HK-2 (cell line): ENCODE measurements at regions not wholly inside any gene's neighbourhood (a gene's known extent, or its start where the extent isn't known, plus 50 kb on each side); places are given as distances from the start of the nearest gene placed in this dataset.
A peak's percentile ranks its signal among the peaks of the same experiment; 100 is the strongest.
"Not testable (repeated sequence)": the region's sequence is repeated elsewhere in the genome, so short reads cannot be mapped to it uniquely, and the experiment has no call there.

ENCODE experiments used
- DNase-seq: peaks from one replicate; pipeline ENCODE4 v3.0.0-alpha.2; 2018; ENCODE audit not compliant: unreplicated experiment

GRCh38 chr9:11144746-11145145 is 531.9 kb upstream of the PTPRD start:
- no peak for DNase-seq

- no peak for DNase-seq
Observed at GRCh38 chr9:11148189-11148588, 535.4 kb upstream of the PTPRD start.

DNA sequence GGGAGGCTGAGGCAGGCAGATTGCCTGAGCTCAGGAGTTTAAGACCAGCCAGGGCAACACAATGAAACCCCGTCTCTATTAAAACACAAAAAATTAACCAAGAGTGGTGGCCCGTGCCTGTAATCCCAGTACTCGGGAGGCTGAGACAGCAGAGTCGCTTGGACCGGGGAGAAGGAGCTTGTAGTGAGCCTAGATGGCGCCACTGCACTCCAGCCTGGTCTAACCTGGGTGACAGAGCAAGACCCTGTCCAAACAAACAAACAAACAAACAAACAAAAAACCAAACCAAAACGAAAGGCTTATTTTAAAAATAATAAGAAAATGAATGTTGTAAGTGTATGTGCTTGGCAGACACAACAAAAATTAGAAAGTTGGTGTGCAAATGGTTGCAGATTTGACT is 536.3 kb upstream of the PTPRD start:
- DNase-seq: no peak

- DNase-seq: no peak
Observed at GRCh38 chr9:11158063-11158462, 545.3 kb upstream of the PTPRD start.

DNA sequence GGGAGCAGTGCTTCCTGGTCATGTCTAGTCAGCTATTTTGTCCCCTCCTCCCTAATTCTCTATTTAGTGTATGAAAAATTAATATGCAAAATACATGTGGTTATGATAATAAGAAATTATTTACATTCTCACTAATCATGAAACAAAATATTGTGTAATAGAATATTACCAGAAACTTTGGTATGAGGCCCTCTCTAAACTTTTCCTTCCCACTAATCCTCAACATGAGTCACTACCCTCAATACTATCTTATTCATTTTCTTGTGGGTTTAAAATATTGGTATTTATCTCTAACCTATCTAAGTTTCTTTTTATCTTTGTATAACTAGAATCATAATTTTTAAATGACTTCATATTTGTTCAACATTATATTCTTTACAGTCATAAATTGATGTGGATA is 545.9 kb upstream of the PTPRD start:
- no peak for DNase-seq

DNA sequence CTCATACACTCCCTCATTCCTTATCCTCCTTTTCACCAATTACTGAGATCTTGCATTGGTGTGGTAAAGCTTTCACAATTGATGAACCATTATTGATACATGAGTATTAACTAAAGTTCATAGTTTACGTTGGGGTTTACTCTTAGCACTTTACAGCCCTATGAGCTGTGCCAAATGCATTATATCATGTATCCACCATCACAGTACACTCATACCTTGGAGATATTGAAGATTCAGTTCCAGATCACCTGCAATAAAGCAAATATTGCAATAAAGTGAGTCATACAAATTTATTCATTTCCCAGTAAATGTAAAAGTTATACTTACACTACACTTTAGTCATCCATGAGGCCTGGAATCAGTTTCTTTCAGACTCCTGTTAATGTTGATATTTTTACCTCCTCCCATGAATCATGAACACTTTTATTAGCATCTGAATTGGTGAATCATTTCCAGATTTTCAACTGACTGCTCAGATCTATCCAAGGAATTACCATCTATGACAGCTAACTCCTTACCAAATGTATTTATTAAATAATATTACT is 546.6 kb upstream of the PTPRD start:
- no peak for DNase-seq

- DNase-seq: no peak
Observed at GRCh38 chr9:11163843-11164242, 551.0 kb upstream of the PTPRD start.

DNA sequence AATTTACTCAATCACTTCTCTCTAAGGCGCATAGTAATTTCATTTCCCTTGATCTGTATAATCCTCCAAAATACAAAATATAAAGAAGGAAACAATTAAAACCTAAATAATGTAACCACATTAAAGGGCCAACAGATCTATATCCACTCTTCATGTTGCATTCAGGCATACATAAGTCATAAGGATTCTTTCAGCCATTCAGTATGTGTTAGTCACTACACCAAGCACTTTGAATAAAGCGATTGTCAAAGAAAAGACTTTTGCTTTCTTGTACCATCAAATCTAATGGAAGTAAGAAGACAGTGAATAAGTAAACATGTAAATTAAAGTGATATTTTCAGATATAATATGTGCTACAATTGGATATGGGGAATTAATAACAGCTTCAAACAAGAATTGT is 569.2 kb upstream of the PTPRD start:
- DNase-seq: no peak

DNA sequence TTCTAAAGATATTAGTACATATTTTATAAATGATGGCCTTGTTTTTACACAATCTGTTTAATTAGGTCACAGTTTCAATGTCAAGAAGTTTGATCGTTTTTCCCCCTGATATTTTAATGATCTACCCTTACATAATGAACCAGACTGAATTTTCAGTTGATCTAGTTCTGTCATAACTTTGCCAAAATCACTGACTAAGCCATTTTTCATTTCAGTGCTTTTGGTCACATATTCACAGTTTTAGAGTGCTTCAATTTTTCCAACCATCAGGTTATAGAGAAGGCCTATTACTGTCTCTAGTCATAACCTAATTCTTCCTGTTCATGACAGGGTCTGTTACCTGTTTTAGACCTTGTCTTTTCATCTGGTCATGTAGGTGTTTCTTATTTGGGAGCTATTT is 577.9 kb upstream of the PTPRD start:
- no peak for DNase-seq

GRCh38 chr9:11192993-11193392 is 580.2 kb upstream of the PTPRD start:
- DNase-seq: no peak

DNA sequence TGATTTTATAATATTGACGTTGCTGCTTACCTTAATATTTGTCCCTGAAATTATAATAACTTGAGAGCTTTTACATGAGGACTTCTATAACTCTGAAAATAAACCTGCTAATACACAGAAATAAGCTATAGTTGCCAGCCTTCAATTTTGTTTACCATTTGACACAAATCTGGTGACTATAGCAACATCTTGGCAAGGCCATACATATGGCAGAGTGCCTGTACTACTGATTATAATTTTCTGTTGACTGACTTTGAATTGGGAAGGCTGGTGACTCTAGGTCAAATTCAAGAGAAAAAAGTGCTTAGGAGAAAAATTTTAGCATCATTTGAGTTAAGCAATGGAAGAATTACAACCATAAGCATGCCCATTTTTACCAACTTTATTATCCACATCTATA is 581.4 kb upstream of the PTPRD start:
- no peak for DNase-seq

- DNase-seq: not testable (repeated sequence)
Observed at GRCh38 chr9:11196840-11197365, 584.1 kb upstream of the PTPRD start.

- DNase-seq: no peak
Observed at GRCh38 chr9:11199335-11199734, 586.5 kb upstream of the PTPRD start.

DNA sequence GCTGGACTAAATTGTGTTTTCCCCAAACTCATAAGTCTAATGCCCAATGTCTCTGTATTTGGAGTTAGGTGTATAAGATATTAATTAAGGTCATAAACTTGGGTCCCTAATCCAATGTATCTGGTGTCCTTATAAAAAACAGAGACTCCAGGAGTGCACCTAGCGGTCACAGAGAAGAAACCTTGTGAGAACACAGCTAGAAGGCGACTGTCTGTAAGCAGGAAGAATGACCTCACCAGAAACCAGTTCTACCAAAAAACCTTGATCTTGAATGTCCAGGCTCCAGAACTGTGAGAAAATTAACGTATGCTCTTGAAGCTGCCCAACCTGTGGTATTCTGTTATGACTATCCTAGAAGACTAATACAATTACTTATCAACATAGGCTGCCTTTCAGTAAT is 591.7 kb upstream of the PTPRD start:
- DNase-seq: no peak

GRCh38 chr9:11206925-11207324 is 594.1 kb upstream of the PTPRD start:
- DNase-seq: no peak

GRCh38 chr9:11233696-11234095 is 620.9 kb upstream of the PTPRD start:
- DNase-seq: no peak

GRCh38 chr9:11235061-11235460 is 622.3 kb upstream of the PTPRD start:
- no peak for DNase-seq

GRCh38 chr9:11241779-11242178 is 629.0 kb upstream of the PTPRD start:
- DNase-seq: no peak

- DNase-seq: no peak
Observed at GRCh38 chr9:11257992-11258391, 645.2 kb upstream of the PTPRD start.

GRCh38 chr9:11269036-11269435 is 656.2 kb upstream of the PTPRD start:
- DNase-seq: no peak

GRCh38 chr9:11275158-11275695 is 662.4 kb upstream of the PTPRD start:
- DNase-seq: no peak

DNA sequence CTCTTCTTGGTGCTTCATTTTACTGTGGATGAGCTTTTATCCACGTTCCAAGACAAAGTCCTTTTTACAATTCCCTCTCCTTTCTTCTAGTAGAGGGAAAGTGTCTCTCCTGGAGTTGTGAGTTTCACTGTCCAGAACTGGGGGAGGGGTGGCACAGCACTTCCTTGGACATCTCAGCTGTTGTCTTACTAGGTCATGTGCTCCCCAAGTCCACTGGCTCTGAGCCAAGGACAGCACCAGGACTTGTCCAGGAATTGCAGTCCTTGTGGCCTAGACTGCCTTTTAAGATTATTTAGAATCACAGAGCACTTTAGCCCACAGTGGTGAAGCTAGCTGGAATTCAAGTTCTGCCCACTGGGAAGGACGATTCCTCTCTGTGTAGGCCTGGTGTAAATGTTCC is 700.2 kb upstream of the PTPRD start:
- DNase-seq: peak; percentile 3

- DNase-seq: no peak
Observed at GRCh38 chr9:11318946-11319345, 706.1 kb upstream of the PTPRD start.

- DNase-seq: no peak
Observed at GRCh38 chr9:11319538-11319937, 706.7 kb upstream of the PTPRD start.
